GM12878 (cell line): ENCODE measurements at regions not wholly inside any gene's neighbourhood (a gene's known extent, or its start where the extent isn't known, plus 50 kb on each side); places are given as distances from the start of the nearest gene placed in this dataset.

ENCODE experiments used
- ATAC-seq: fragments of 200-7000 bp; cut with Tn5 transposase; 3 replicates; pipeline ENCODE4 v1.9.1; 2020; ENCODE audit warnings: mild to moderate bottlenecking, moderate library complexity
- BruUV-seq: library from RNA; stranded (reverse); fragments of 400-500 nt; replicated peaks from 2 replicates; lab custom pipeline; 2021; lab: Mats Ljungman, UMichigan
- CTCF ChIA-PET: fragments of 300-600 bp; sonication (Branson Sonifier 250); formaldehyde crosslinking; extraction: SDS; loops from one replicate; lab custom pipeline; 2021; ENCODE audit warnings: inconsistent platforms; lab: Yijun Ruan, JAX
- POLR2A ChIA-PET: fragments of 350-600 bp; formaldehyde crosslinking; extraction: SDS; loops from one replicate; lab custom pipeline; 2021; ENCODE audit warnings: inconsistent platforms; lab: Charles Lee
- RAD21 ChIA-PET: fragments of 300-600 bp; sonication (Branson Sonifier 250); formaldehyde crosslinking; loops from one replicate; lab custom pipeline; 2023; ENCODE audit warnings: antibody characterized with exemption; ENCODE audit not compliant: unreplicated experiment; lab: Charles Lee
- SMC1A ChIA-PET: fragments of 300-600 bp; sonication (Branson Sonifier 250); formaldehyde crosslinking; loops from one replicate; lab custom pipeline; 2023; ENCODE audit not compliant: unreplicated experiment, uncharacterized antibody; lab: Charles Lee
- DNase-seq: peaks from one replicate; pipeline ENCODE4 v3.0.0-alpha.2; 2011; ENCODE audit warnings: low read depth, low spot score
- FAIRE-seq: peaks from 3 replicates; lab custom pipeline; 2011; peaks lifted over from hg19 to GRCh38; lab: Jason Lieb, UNC
- H2AFZ ChIP-seq: 2 replicates; pipeline ENCODE4 v1.6.0; 2011; ENCODE audit warnings: low read depth, low read length, control low read depth; ENCODE audit not compliant: control insufficient read depth
- H3K27ac ChIP-seq: 2 replicates; pipeline ENCODE4 v1.5.1; 2011; ENCODE audit warnings: control low read depth; ENCODE audit not compliant: control insufficient read depth, insufficient read depth
- H3K27me3 ChIP-seq, 2 experiments: replicated peaks in 1 of 2; 2 replicates each; pipeline versions ENCODE4 v1.6.0 to v1.6.1; 2011; ENCODE audit warnings: low read length in 1 of 2; ENCODE audit not compliant: control insufficient read depth in 2 of 2, insufficient read depth in 2 of 2
- H3K36me3 ChIP-seq, 2 experiments: 2 replicates each; pipeline ENCODE4 v1.5.1; 2011; ENCODE audit warnings: low read length in 1 of 2; ENCODE audit not compliant: control insufficient read depth in 2 of 2, insufficient read depth in 2 of 2
- H3K4me1 ChIP-seq: 2 replicates; pipeline ENCODE4 v1.6.1; 2011; ENCODE audit warnings: mild to moderate bottlenecking, low read length, moderate library complexity, mixed read lengths; ENCODE audit not compliant: control insufficient read depth, insufficient read depth
- H3K4me2 ChIP-seq: 2 replicates; pipeline ENCODE4 v1.6.0; 2011; ENCODE audit warnings: control low read depth; ENCODE audit not compliant: control insufficient read depth, insufficient read depth
- H3K4me3 ChIP-seq: fragments of 200-600 bp; sonication (generic); 2 replicates; pipeline ENCODE4 v1.5.1; 2016
- H3K79me2 ChIP-seq: 2 replicates; pipeline ENCODE4 v1.6.0; 2011; ENCODE audit warnings: low read length; ENCODE audit not compliant: control insufficient read depth, insufficient read depth
- H3K9ac ChIP-seq: 2 replicates; pipeline ENCODE4 v1.8.0; 2011; ENCODE audit warnings: low read length, control low read depth, mixed read lengths; ENCODE audit not compliant: control insufficient read depth, insufficient read depth
- H3K9me3 ChIP-seq: replicated peaks from 3 replicates; pipeline ENCODE4 v1.5.1; 2011; ENCODE audit warnings: mild to moderate bottlenecking, low read length; ENCODE audit not compliant: control insufficient read depth, insufficient read depth
- H4K20me1 ChIP-seq: 2 replicates; pipeline ENCODE4 v1.6.0; 2011; ENCODE audit not compliant: control insufficient read depth, insufficient read depth
- EZH2 ChIP-seq: IDR thresholded peaks from 2 replicates; pipeline ENCODE4 v1.6.1; 2012; ENCODE audit warnings: low read depth, mild to moderate bottlenecking, control low read depth, inconsistent platforms, low read length, borderline replicate concordance; ENCODE audit not compliant: control insufficient read depth
- HCFC1 ChIP-seq: fragments of 150-350 bp; IDR thresholded peaks from 2 replicates; pipeline ENCODE4 v1.6.1; 2014; ENCODE audit warnings: low read length
- KDM1A ChIP-seq: fragments of 200-600 bp; sonication (generic); IDR thresholded peaks from 2 replicates; pipeline ENCODE4 v1.6.1; 2016; ENCODE audit warnings: borderline replicate concordance
- KLF5 ChIP-seq: fragments of 450-650 bp; IDR thresholded peaks from 2 replicates; pipeline ENCODE4 v1.6.1; 2014; ENCODE audit warnings: mild to moderate bottlenecking; ENCODE audit not compliant: partially characterized antibody
- MXI1 ChIP-seq: fragments of 150-350 bp; IDR thresholded peaks from 2 replicates; pipeline ENCODE4 v1.6.1; 2011; ENCODE audit warnings: low read depth, mild to moderate bottlenecking, inconsistent platforms, low read length, improper control_type of control experiment
- RAD51 ChIP-seq: fragments of 450-650 bp; IDR thresholded peaks from 2 replicates; pipeline ENCODE4 v1.6.1; 2016; ENCODE audit warnings: moderate library complexity, mild to moderate bottlenecking, inconsistent platforms
- SIN3A ChIP-seq: IDR thresholded peaks from 2 replicates; pipeline ENCODE4 v1.6.1; 2012; ENCODE audit warnings: low read depth, low read length, improper control_type of control experiment
- SIX5 ChIP-seq: IDR thresholded peaks from 2 replicates; pipeline ENCODE4 v1.6.1; 2011; ENCODE audit warnings: mild to moderate bottlenecking, low read depth, low read length, moderate library complexity; ENCODE audit not compliant: severe bottlenecking
- SUPT20H ChIP-seq: IDR thresholded peaks from 2 replicates; pipeline ENCODE4 v1.6.1; 2011; ENCODE audit warnings: low read depth, mild to moderate bottlenecking, low read length, moderate library complexity, borderline replicate concordance; ENCODE audit not compliant: control insufficient read depth
- TCF3 ChIP-seq: IDR thresholded peaks from 2 replicates; pipeline ENCODE4 v1.6.1; 2012; ENCODE audit warnings: low read depth, mild to moderate bottlenecking, low read length, borderline replicate concordance; ENCODE audit not compliant: insufficient read depth
- ZBED1 ChIP-seq: IDR thresholded peaks from 2 replicates; pipeline ENCODE4 v1.6.1; 2016; ENCODE audit warnings: borderline replicate concordance
- ZBTB33 ChIP-seq: fragments of 450-650 bp; IDR thresholded peaks from 2 replicates; pipeline ENCODE4 v1.6.1; 2017; ENCODE audit warnings: mild to moderate bottlenecking
- WGBS: methylation state at CpG from one replicate; pipeline ENCODE4 v1.1.6; 2016; ENCODE audit warnings: low lambda C conversion rate; ENCODE audit not compliant: insufficient replicate concordance, insufficient coverage; ENCODE audit errors: missing lambda C conversion rate; 5-methylcytosine and 5-hydroxymethylcytosine counted together
- in situ Hi-C: fragments of 300-500 bp; cut with MboI; formaldehyde crosslinking; loops from 9 replicates; pipeline ENCODE4 v1.14.3; 2018; ENCODE audit warnings: mixed read lengths
- intact Hi-C: fragments of 100-400 bp; cut with micrococcal nuclease; formaldehyde crosslinking; loops from one replicate; pipeline ENCODE4 v1.14.2; 2022; ENCODE audit not compliant: unreplicated experiment

- H3K9ac ChIP-seq: no peak overlapping the region
- CTCF ChIA-PET: no interaction called here
- H2AFZ ChIP-seq: no peak overlapping the region
- in situ Hi-C loops (no loop called here), intact Hi-C loops (no loop called here)
- H3K4me1 ChIP-seq: no peaks in the 10 kb centered on the region
- no peak for FAIRE-seq
- 0% methylated on average over 1 of the region's 1 CpG for WGBS
- no peak overlapping the region for H3K27ac ChIP-seq
- H3K9me3 ChIP-seq: no peaks in the 10 kb centered on the region
- H3K4me3 ChIP-seq: no peak overlapping the region
- BruUV-seq: no TSS peak
- SMC1A ChIA-PET: no interaction called here
- H3K4me2 ChIP-seq: no peak overlapping the region
- TF ChIP-seq KLF5 (no peak), ZBED1 (no peak), EZH2 (no peak), SUPT20H (no peak), HCFC1 (no peak), RAD51 (no peak), TCF3 (no peak), ZBTB33 (no peak), SIX5 (no peak), SIN3A (no peak), KDM1A (no peak), MXI1 (no peak)
- no peaks in the 10 kb centered on the region for H4K20me1 ChIP-seq
- no peaks in the 10 kb centered on the region for H3K36me3 ChIP-seq
- no peak for DNase-seq
- ATAC-seq: no peak
- POLR2A ChIA-PET: no interaction called here
- H3K79me2 ChIP-seq: no peaks in the 10 kb centered on the region
- RAD21 ChIA-PET: no interaction called here
- H3K27me3 ChIP-seq: no peaks in the 10 kb centered on the region
Measured at GRCh38 chr18:68234131-68234530, 480.8 kb downstream of the TMX3 start.
